ENCODE measurements at regions not wholly inside any gene's neighbourhood (a gene's known extent, or its start where the extent isn't known, plus 50 kb on each side); places are given as distances from the start of the nearest gene placed in this dataset.
A peak's percentile ranks its signal among the peaks of the same experiment; 100 is the strongest.

GRCh38 chr14:21840765-21841164 lies 167.1 kb upstream of the OR4E1 start:
- TF ChIP-seq FOXM1 (IDR thresholded peaks at IDR 0.05; ENCODE audit: borderline replicate concordance, low read depth) (no peak), USF1 (IDR thresholded peaks at IDR 0.05) (no peak), RAD21 (IDR thresholded peaks at IDR 0.05; ENCODE audit: low read depth) (no peak), EP300 (IDR thresholded peaks at IDR 0.05; ENCODE audit: borderline replicate concordance) (no peak), EGR1 (IDR thresholded peaks at IDR 0.05) (no peak), CREB1 (IDR thresholded peaks at IDR 0.05; ENCODE audit: low read depth) (no peak), NFIC (IDR thresholded peaks at IDR 0.05) (no peak), YY1 (IDR thresholded peaks at IDR 0.05; ENCODE audit: low read depth) (no peak), TEAD4 (IDR thresholded peaks at IDR 0.05) (no peak), CEBPB (IDR thresholded peaks at IDR 0.05) (no peak), ZBTB7A (IDR thresholded peaks at IDR 0.05; ENCODE audit: low read depth) (no peak), TAF1 (IDR thresholded peaks at IDR 0.05; ENCODE audit: low read depth) (no peak)

- no peak for TF ChIP-seq FOXM1 (IDR thresholded peaks at IDR 0.05; ENCODE audit: borderline replicate concordance, low read depth)
- no peak for TF ChIP-seq CREB1 (IDR thresholded peaks at IDR 0.05; ENCODE audit: low read depth)
- no peak for TF ChIP-seq EP300 (IDR thresholded peaks at IDR 0.05; ENCODE audit: borderline replicate concordance)
- TF ChIP-seq REST (IDR thresholded peaks at IDR 0.05; ENCODE audit: low read depth) = no peak
- no peak for TF ChIP-seq TCF12 (IDR thresholded peaks at IDR 0.05; ENCODE audit: low read depth)
- no peak for TF ChIP-seq TEAD4 (IDR thresholded peaks at IDR 0.05)
- no peak for TF ChIP-seq CEBPB (IDR thresholded peaks at IDR 0.05)
- no peak for TF ChIP-seq MAX (IDR thresholded peaks at IDR 0.05)
- no peak for TF ChIP-seq USF1 (IDR thresholded peaks at IDR 0.05)
- no peak for TF ChIP-seq EGR1 (IDR thresholded peaks at IDR 0.05)
- no peak for TF ChIP-seq TAF1 (IDR thresholded peaks at IDR 0.05; ENCODE audit: low read depth)
- no peak for TF ChIP-seq ZBTB7A (IDR thresholded peaks at IDR 0.05; ENCODE audit: low read depth)
- TF ChIP-seq YY1 (IDR thresholded peaks at IDR 0.05; ENCODE audit: low read depth) = no peak
- no peak for TF ChIP-seq NFIC (IDR thresholded peaks at IDR 0.05)
- TF ChIP-seq RAD21 (IDR thresholded peaks at IDR 0.05; ENCODE audit: low read depth) = no peak
These were observed 160.2 kb upstream of the OR4E1 start for GRCh38 chr14:21833836-21834235.

GRCh38 chr14:21825845-21826244 lies 152.2 kb upstream of the OR4E1 start:
- no peak for TF ChIP-seq CREB1 (IDR thresholded peaks at IDR 0.05; ENCODE audit: low read depth)
- no peak for TF ChIP-seq REST (IDR thresholded peaks at IDR 0.05; ENCODE audit: low read depth)

- TF ChIP-seq EGR1 (IDR thresholded peaks at IDR 0.05) (no peak), REST (IDR thresholded peaks at IDR 0.05; ENCODE audit: low read depth) (no peak), EP300 (IDR thresholded peaks at IDR 0.05; ENCODE audit: borderline replicate concordance) (no peak), CEBPB (IDR thresholded peaks at IDR 0.05) (no peak), NFIC (IDR thresholded peaks at IDR 0.05) (no peak), ZBTB7A (IDR thresholded peaks at IDR 0.05; ENCODE audit: low read depth) (no peak), RAD21 (IDR thresholded peaks at IDR 0.05; ENCODE audit: low read depth) (0 out of 2 replicates have a peak, but pooled peaks have one; percentile 10)
These were observed 151.6 kb upstream of the OR4E1 start for GRCh38 chr14:21825149-21825743.

GRCh38 chr14:21822109-21822508 lies 148.5 kb upstream of the OR4E1 start:
- no peak for TF ChIP-seq REST (IDR thresholded peaks at IDR 0.05; ENCODE audit: low read depth)
- no peak for TF ChIP-seq EGR1 (IDR thresholded peaks at IDR 0.05)
- TF ChIP-seq TCF12 (IDR thresholded peaks at IDR 0.05; ENCODE audit: low read depth) = no peak
- TF ChIP-seq NFIC (IDR thresholded peaks at IDR 0.05) = no peak
- TF ChIP-seq RAD21 (IDR thresholded peaks at IDR 0.05; ENCODE audit: low read depth) = no peak
- TF ChIP-seq FOXM1 (IDR thresholded peaks at IDR 0.05; ENCODE audit: borderline replicate concordance, low read depth) = no peak
- TF ChIP-seq CREB1 (IDR thresholded peaks at IDR 0.05; ENCODE audit: low read depth) = no peak
- TF ChIP-seq USF1 (IDR thresholded peaks at IDR 0.05) = no peak
- no peak for TF ChIP-seq YY1 (IDR thresholded peaks at IDR 0.05; ENCODE audit: low read depth)
